HG02759 (cell line): ENCODE measurements at regions not wholly inside any gene's neighbourhood (a gene's known extent, or its start where the extent isn't known, plus 50 kb on each side); places are given as distances from the start of the nearest gene placed in this dataset.
"Not testable (repeated sequence)": the region's sequence is repeated elsewhere in the genome, so short reads cannot be mapped to it uniquely, and the experiment has no call there.

ENCODE experiments used
- ATAC-seq: cut with Tn5 transposase; IDR thresholded peaks from one replicate; pipeline ENCODE4 v1.9.1; 2021; ENCODE audit warnings: mild to moderate bottlenecking, moderate library complexity; ENCODE audit not compliant: unreplicated experiment

DNA sequence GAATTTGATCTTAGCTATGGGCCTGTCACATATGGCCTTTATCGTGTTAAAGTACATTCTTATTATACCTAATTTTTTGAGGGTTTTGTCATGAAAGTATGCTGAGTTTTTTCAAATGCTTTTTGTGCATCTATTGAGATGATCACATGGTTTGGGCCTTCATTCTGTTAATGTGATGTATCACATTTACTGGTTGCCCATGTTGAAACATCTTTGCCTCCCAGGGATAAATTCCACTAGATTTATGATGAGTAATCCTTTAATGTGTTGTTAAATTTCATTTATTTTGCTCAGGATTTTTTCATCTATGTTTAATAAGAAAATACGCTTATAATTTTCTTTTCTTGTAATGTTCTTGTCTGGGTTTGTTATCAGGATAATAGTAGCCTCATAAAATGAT, 442.0 kb downstream of the MDFIC start:
- ATAC-seq = no peak

DNA sequence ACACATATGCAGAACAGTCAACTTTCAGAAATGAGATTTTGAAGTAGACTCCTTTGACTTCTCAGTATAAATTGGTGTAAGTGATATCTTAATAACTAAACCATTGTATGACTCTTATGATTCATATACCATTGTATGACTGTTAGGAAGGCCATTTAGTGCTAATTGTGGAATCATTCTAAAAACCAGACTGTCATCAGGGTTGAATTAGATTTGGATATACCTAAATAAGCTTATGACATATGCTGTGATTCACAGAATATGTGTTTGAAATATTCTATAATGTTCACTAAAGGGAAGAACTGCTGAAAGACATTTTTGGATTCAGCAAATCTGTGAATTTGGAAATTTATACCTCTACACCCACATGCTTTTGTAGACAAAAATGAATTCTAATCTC, 438.1 kb downstream of the MDFIC start:
- ATAC-seq = no peak

DNA sequence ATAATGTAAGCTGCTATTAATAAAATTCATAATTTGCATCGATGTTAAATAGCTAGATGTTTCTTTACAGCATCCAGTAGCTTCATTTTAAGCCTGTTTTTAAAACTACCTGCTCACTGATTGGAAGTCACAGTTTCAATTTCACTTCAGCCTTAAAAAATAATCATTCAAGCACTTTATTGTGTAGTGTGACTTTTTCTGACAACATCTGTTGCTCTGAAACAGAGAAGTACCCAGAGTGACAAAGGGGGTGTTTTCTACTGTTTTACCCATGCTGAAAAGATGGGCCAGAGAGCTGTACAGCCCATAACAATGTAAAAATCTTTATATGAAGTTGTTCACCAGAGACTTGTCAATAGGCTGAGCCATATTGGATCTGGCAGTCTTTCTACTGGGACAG, 437.2 kb downstream of the MDFIC start:
- ATAC-seq = no peak

DNA sequence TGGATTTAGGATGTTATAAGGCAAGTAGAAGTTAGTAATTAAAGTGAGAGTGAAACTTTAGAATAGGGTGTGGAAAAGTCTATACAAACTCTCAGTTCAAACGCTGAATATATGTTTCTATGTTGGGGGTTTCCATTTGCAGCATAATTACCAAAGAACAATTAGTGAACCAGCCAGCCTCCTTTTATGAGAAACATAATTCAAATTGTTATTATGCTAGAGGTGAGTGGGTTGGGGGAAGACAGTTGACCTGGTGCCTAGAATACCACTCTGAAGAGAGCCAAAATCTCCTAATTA, 435.8 kb downstream of the MDFIC start:
- ATAC-seq = no peak

DNA sequence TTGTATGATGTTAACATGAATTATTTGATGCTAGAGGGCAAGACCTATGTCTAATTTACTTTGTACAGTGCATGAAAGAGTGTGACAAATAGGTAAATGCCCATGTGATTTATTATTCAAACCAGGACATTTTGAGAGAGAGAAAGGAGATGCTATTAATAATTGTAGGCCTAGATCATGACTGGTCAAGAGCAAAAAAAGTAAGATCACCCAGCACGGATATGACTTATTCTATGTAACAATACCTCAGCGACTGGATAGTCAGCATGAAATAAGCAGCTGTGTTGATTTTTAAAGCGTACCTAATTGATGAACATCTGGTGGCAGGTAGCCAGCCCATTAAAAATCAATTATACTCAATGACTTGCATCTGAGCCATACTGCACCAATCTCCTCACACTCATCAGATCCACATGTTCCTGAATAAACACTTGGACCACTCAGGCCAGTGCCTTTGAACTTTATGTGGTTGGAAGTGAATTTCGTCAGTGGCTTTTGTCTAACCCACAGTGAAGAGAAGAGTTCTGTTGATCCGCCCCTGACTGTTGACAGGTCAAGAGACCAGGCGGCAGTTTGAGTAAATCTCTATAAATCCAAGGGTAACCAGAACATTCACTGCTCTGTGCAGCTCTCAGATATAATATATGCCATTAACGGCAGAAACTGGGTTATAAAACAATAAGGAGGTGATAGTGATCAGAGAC, 435.3 kb downstream of the MDFIC start:
- ATAC-seq = no peak

DNA sequence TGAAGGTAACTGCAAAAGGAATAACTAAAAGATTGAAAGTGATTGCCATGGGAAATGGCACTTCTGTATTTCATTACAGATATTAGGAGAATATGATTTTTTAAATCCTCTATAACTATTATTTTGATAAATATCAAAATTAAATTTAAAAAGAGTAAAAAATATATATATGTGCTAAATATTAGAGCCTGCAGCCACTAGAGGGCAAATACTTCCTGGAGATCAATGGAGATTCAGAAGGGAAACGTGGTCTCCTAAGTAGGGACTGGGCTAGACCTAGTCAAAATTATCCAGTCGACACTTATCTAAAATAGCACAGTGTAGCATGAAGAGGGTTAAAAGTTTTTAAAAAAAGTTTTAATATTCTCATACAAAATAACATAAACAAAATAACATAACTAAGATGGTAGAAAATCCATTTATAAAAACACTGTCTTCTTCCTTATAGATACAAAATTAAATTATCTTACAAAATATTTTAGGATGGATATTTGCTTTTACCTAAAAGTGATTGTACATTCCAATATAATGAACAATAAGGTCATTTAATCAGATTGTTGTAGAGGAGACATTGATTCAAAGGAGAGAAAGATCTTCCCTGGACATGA, 434.3 kb downstream of the MDFIC start:
- no peak for ATAC-seq

DNA sequence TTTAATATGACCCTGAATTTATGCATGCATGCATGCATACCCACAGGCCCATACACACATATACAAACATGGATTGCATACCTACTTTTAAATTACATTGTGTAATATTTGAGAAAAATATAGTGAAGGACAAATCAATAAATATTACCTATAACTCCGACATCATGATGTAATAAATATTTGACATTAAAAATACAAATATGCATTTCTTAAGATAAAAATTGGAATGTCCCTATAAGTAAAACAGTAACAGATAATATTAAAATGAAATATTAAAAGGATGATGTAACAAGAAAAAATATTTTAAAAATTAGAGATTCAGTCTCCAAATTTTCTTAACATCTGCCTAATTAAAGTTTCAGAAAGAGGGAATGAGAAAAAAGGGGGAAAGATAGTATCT, 433.0 kb downstream of the MDFIC start:
- ATAC-seq = no peak

- ATAC-seq = no peak
These were observed 430.5 kb downstream of the MDFIC start for GRCh38 chr7:115352375-115352774.

DNA sequence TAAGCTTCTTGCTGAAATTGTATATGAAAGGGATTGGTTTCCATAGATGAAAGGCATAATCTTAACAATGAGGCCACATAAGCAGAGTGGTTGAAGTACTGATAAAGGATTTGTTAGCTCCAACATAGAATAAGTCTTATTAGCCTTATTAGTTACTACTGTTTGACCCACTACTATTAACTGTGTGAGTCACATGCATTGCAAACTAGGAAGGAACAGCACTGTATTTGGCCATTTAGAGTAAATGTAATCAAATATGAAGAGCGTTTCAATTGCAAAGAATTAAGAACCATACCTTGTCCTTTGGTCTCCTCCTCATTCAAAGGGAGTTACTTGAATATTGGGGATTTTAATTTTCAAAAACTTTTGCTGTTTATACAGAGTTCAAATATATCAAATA, 428.9 kb downstream of the MDFIC start:
- ATAC-seq = no peak

DNA sequence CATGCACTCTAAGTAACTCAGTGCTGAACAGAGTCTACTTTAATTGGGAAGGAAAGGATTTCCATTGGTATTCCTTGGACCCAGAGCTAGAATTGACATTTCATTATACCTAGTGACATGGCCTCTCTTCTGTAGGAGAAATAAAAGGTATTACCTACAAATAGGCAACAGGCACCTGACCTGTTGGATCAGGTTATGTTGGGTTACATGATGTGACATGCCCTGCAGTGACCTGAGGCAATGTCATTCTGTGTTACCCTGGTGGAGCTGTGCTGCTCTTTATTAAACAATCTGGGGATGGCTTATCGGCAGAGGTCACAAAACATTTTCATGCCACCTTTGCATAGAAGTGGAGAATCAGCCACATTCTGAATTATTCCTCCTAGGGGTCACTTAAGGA, 427.7 kb downstream of the MDFIC start:
- no peak for ATAC-seq

DNA sequence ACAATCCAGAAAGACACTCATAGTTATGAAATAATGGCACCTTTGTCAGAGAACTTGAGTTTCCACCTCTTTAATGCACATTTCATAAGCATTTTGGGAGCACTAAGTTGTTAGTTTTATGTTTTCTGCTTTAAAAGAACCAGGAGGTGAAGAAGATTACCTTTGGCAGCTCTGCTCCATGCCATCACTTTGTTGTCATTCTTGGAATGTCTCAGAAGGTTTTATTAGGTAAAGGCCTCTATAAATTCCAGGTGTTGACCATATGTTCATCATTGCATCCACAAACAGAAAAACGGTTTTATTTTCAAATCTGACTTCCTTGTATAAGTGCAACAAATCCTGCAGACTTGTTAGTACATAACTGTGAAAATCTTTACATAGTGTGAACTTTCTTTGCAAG, 424.8 kb downstream of the MDFIC start:
- ATAC-seq = no peak

GRCh38 chr7:115340828-115341227, 418.9 kb downstream of the MDFIC start:
- ATAC-seq = peak; percentile 63

GRCh38 chr7:115338016-115338415, 416.1 kb downstream of the MDFIC start:
- no peak for ATAC-seq

DNA sequence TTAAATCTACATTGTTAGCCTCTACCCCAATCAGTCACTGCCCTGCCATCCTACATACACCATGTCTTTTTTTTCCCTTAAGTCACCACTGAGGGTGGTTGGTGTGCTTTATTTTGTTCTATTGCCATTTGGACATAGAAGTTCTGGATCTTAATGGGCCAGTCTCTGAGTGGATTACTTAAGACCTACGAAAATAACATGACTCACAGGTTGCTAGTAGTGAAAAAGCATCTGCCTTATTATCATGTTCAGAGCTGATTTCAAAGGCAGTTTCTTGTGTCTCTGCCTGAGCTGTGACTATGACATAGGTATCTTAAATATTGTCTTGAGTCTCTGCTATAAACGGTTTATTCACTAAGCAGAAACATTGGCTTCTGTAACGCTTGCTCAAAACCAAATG, 410.8 kb downstream of the MDFIC start:
- no peak for ATAC-seq

DNA sequence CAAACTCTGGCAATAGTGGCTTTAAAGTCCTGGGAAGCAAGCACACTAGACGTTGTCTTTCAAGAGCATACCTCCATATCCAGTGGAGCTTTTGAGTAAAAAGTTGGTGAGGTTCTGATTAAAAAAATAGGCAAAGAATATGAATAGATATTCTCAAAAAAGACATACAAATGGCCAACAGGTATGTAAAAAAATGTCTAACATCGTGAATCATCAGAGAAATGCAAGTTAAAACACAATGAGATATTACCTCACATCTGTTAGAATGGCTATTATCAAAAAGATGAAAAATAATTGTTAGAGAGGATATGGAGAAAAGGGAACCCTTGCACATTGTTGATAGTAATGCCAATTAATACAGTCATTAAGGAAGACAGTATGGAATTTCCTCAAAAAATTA, 407.1 kb downstream of the MDFIC start:
- ATAC-seq = no peak

- ATAC-seq = no peak
These were observed 406.1 kb downstream of the MDFIC start for GRCh38 chr7:115328018-115328417.

- ATAC-seq = no peak
These were observed 405.4 kb downstream of the MDFIC start for GRCh38 chr7:115327326-115327725.

DNA sequence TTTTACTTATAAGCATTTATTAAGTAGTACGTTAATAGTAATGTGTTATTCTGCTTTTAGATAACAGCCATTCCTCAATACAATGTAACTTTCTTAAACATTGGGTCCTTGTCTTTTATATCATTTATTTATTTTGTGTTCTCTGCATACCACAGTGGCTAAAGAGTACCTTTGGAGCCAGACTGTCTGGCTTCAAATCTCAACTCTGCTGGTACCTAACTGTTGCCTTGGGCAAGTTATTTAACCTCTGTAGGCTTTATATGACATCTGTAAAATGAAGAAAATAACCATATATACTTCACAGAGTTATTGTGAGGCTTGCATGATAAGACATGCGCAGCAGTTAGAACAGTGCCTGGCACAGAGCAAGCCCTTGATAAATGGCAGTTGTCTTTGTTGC, 397.6 kb downstream of the MDFIC start:
- ATAC-seq = no peak

DNA sequence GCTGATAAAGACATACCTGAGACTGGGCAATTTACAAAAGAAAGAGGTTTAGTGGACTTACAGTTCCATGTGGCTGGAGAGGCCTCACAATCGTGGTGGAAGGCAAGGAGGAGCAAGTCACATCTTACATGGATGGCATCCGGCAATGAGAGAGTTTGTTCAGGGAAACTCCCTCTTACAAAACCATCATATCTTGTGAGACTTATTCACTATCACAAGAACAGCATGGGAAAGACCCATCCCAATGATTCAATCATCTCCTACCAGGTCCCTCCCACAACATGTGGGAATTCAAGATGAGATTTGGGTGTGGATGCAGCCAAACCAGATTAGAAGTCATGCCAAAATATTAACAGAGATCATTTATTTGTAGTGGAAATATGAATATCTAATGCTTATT, 388.4 kb downstream of the MDFIC start:
- ATAC-seq = not testable (repeated sequence)

DNA sequence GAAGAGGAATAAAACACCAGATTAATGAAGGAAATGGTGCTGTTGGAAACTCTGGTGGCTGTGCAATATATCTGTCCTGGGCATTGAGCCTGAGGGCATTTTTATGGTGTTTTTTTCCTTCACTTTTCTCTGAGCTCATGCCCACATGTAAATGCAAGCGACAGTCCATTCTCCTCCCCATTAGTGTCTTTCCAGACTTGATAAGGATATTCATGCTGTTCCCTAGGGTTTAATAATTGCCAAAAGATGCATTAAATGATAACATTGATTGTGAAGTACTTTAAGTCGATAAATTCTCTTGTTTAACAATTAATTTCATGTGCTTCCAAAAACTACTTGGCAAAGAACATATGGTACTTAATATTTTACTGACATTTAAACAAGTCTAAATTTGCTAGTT, 384.7 kb downstream of the MDFIC start:
- ATAC-seq = no peak

DNA sequence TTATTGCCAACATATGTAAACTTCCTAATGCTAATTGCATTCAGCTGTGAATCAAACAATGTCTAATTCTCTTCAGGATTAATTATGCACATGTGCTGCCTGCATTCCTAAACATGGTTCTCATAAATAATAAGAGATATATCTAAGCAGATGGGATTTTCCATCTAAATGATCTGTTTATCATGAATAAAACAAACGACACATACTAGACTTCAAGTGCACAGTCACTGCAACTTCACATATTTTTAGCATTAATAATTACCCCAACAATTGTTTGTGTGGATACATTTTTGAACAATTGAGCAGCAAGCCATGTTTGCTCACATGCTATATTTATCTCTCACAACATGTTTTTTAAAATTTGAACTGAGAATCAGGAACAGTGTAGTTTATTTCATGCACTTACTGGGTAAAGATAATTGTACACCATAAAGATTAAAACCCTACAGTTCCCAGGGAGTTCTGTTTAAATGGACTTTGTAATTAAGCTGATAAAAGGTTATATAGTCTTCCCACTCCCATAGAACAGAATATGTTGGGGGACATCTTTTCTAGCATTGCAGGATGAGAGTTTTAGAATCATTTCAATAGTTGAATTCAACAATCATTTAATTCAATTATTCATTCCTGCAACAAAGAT, 378.5 kb downstream of the MDFIC start:
- no peak for ATAC-seq

GRCh38 chr7:115299397-115300037, 377.6 kb downstream of the MDFIC start:
- no peak for ATAC-seq
